Esophagus squamous epithelium (tissue), 5 donors: ENCODE measurements at regions not wholly inside any gene's neighbourhood (a gene's known extent, or its start where the extent isn't known, plus 50 kb on each side); places are given as distances from the start of the nearest gene placed in this dataset.

ENCODE experiments used
- DNase-seq: peaks from one replicate; lab custom pipeline; 2025; lab: John Stamatoyannopoulos, UW
- H3K27ac ChIP-seq, 4 donors: fragments of 200-600 bp; sonication (generic); one replicate each; pipeline ENCODE4 v1.5.1; 2016 to 2019; ENCODE audit warnings: mild to moderate bottlenecking in 1 of 4
- H3K27me3 ChIP-seq, 4 donors: fragments of 200-600 bp; sonication (generic); 1 replicate in 3 of 4; 2 replicates in 1 of 4; pipeline versions ENCODE4 v1.5.1 to v1.6.0; 2017 to 2021; ENCODE audit warnings: antibody characterized with exemption in 1 of 4
- H3K36me3 ChIP-seq, 3 donors: fragments of 200-600 bp; sonication (generic); one replicate each; pipeline ENCODE4 v1.5.1; 2016 to 2019
- H3K4me1 ChIP-seq, 3 donors: fragments of 200-600 bp; sonication (generic); one replicate each; pipeline ENCODE4 v1.5.1; 2017 to 2019
- H3K4me3 ChIP-seq, 4 donors: fragments of 200-600 bp; sonication (generic); 1 replicate in 3 of 4; 2 replicates in 1 of 4; pipeline ENCODE4 v1.5.1; 2016 to 2019; ENCODE audit warnings: mild to moderate bottlenecking in 2 of 4, moderate library complexity in 1 of 4
- H3K9me3 ChIP-seq, 3 donors: fragments of 200-600 bp; sonication (generic); one replicate each; pipeline ENCODE4 v1.5.1; 2016 to 2019
- CTCF ChIP-seq, 6 experiments: fragments of 450-650 bp in 4 of 6; fragments of 200-600 bp in 2 of 6; sonication (generic) in 2 of 6; IDR thresholded peaks; one replicate each; pipeline ENCODE4 v1.5.1; 2016 to 2019; ENCODE audit warnings: antibody characterized with exemption in 6 of 6, mild to moderate bottlenecking in 4 of 6, moderate library complexity in 4 of 6
- POLR2A ChIP-seq, 4 donors: fragments of 450-650 bp; IDR thresholded peaks; one replicate each; pipeline ENCODE4 v1.6.1; 2017; ENCODE audit warnings: antibody characterized with exemption in 4 of 4, mild to moderate bottlenecking in 4 of 4, moderate library complexity in 3 of 4
- WGBS, 2 donors: methylation state at CpG; one replicate each; pipeline ENCODE4 v1.1.5; 2018; 5-methylcytosine and 5-hydroxymethylcytosine counted together
- intact Hi-C: fragments of 100-400 bp; cut with DNase I; formaldehyde crosslinking; loops from one replicate; pipeline ENCODE4 v1.15.0; 2022
- donor health status: DM: yes; HTN: yes; CAD: no.

GRCh38 chr2:106299696-106300095, 105.6 kb upstream of the UXS1 start:
- TF ChIP-seq POLR2A (IDR thresholded peaks at IDR 0.05): no peak
- no peak for TF ChIP-seq CTCF (IDR thresholded peaks at IDR 0.05)
- intact Hi-C loops: no loop called here
- Histone ChIP-seq H3K9me3 (no peaks in the 10 kb centered on the region), H3K27me3 (no peaks in the 10 kb centered on the region), H3K4me3 (no peak overlapping the region), H3K4me1 (no peaks in the 10 kb centered on the region), H3K27ac (no peak overlapping the region), H3K36me3 (no peaks in the 10 kb centered on the region)
- 44 to 50% methylated on average over 1 to 2 of the region's 2 CpGs for WGBS, 2 donors
- DNase-seq: no peak

GRCh38 chr2:106296182-106296815, 102.2 kb upstream of the UXS1 start:
- Histone ChIP-seq H3K9me3 (no peaks in the 10 kb centered on the region), H3K27me3 (no peaks in the 10 kb centered on the region), H3K4me3 (no peak overlapping the region), H3K36me3 (no peaks in the 10 kb centered on the region), H3K27ac (no peak overlapping the region), H3K4me1 (no peaks in the 10 kb centered on the region)
- TF ChIP-seq CTCF (IDR thresholded peaks at IDR 0.05) (no peak), POLR2A (IDR thresholded peaks at IDR 0.05) (no peak)
- WGBS, 2 donors: 76 to 79% methylated on average over 8 of the region's 8 CpGs
- DNase-seq: no peak
- intact Hi-C loops: no loop called here

GRCh38 chr2:106294182-106294581, 100.1 kb upstream of the UXS1 start:
- no peak for DNase-seq
- no peaks in the 10 kb centered on the region for H3K36me3 ChIP-seq
- no peak for TF ChIP-seq CTCF (IDR thresholded peaks at IDR 0.05)
- TF ChIP-seq POLR2A (IDR thresholded peaks at IDR 0.05): no peak
- no peaks in the 10 kb centered on the region for H3K9me3 ChIP-seq
- H3K27ac ChIP-seq: no peak overlapping the region
- H3K4me1 ChIP-seq: no peaks in the 10 kb centered on the region
- H3K27me3 ChIP-seq: no peaks in the 10 kb centered on the region
- no peak overlapping the region for H3K4me3 ChIP-seq
- intact Hi-C loops: no loop called here
- 76 to 88% methylated on average over 1 of the region's 1 CpG for WGBS, 2 donors

GRCh38 chr2:106293271-106293783, 99.2 kb upstream of the UXS1 start:
- intact Hi-C loops: no loop called here
- 85 to 94% methylated on average over 2 of the region's 2 CpGs for WGBS, 2 donors
- H3K9me3 ChIP-seq: no peaks in the 10 kb centered on the region
- no peak overlapping the region for H3K4me3 ChIP-seq
- no peaks in the 10 kb centered on the region for H3K27me3 ChIP-seq
- no peak for DNase-seq
- no peak overlapping the region for H3K27ac ChIP-seq
- no peaks in the 10 kb centered on the region for H3K4me1 ChIP-seq
- H3K36me3 ChIP-seq: no peaks in the 10 kb centered on the region
- TF ChIP-seq POLR2A (IDR thresholded peaks at IDR 0.05) (no peak), CTCF (IDR thresholded peaks at IDR 0.05) (no peak)

- WGBS, 2 donors: 77 to 87% methylated on average over 3 of the region's 3 CpGs
Measured at GRCh38 chr2:106292627-106293026, 98.5 kb upstream of the UXS1 start.

More at GRCh38 chr2:106292627-106293026, 98.5 kb upstream of the UXS1 start:
- DNase-seq: no peak
- Histone ChIP-seq H3K4me3 (no peak overlapping the region), H3K27me3 (no peaks in the 10 kb centered on the region), H3K36me3 (no peaks in the 10 kb centered on the region), H3K27ac (no peak overlapping the region), H3K4me1 (no peaks in the 10 kb centered on the region), H3K9me3 (no peaks in the 10 kb centered on the region)
- intact Hi-C loops: no loop called here
- no peak for TF ChIP-seq CTCF (IDR thresholded peaks at IDR 0.05)
- no peak for TF ChIP-seq POLR2A (IDR thresholded peaks at IDR 0.05)
